ENCODE measurements at regions not wholly inside any gene's neighbourhood (a gene's known extent, or its start where the extent isn't known, plus 50 kb on each side); places are given as distances from the start of the nearest gene placed in this dataset.

GRCh38 chr1:90799326-90799725, 82.2 kb upstream of the BARHL2 start:
- no peak overlapping the region for H2AFZ ChIP-seq (ENCODE audit: low read length)
- no peaks in the 10 kb centered on the region for H3K79me2 ChIP-seq (ENCODE audit: low read length)
- H3K36me3 ChIP-seq (replicated peaks; ENCODE audit: insufficient read depth, low read length) = no peaks in the 10 kb centered on the region
- no peak for DNase-seq
- H3K27me3 ChIP-seq (replicated peaks; ENCODE audit: insufficient read depth, low read length) = no peaks in the 10 kb centered on the region
- H3K9ac ChIP-seq (ENCODE audit: low read length) = no peak overlapping the region
- no peak for TF ChIP-seq EZH2 (optimal IDR thresholded peaks at IDR 0.05; ENCODE audit: low read depth, low read length)
- TF ChIP-seq EZH2phosphoT487 (IDR thresholded peaks at IDR 0.05; ENCODE audit: low read length) = no peak
- TF ChIP-seq CTCF (IDR thresholded peaks at IDR 0.05; ENCODE audit: low read length) = no peak
- no peak overlapping the region for H3K27ac ChIP-seq (ENCODE audit: low read length)
- H3K4me1 ChIP-seq (ENCODE audit: low read length) = no peaks in the 10 kb centered on the region
- H3F3A ChIP-seq (ENCODE audit: insufficient read depth, low read length) = no peaks in the 10 kb centered on the region
- no peak overlapping the region for H3K4me3 ChIP-seq (ENCODE audit: low read length)
- no peaks in the 10 kb centered on the region for H3K9me2 ChIP-seq (replicated peaks; ENCODE audit: insufficient read depth, low read length)
- no peaks in the 10 kb centered on the region for H4K20me1 ChIP-seq (ENCODE audit: insufficient read depth, low read length)
- no peak overlapping the region for H3K4me2 ChIP-seq (ENCODE audit: low read depth, low read length)
- no peaks in the 10 kb centered on the region for H3K9me3 ChIP-seq (replicated peaks; ENCODE audit: insufficient read depth, low read length)

GRCh38 chr1:90798883-90799282, 81.8 kb upstream of the BARHL2 start:
- H3K27ac ChIP-seq (ENCODE audit: low read length) = no peak overlapping the region
- no peak for DNase-seq

GRCh38 chr1:90798344-90798743, 81.2 kb upstream of the BARHL2 start:
- no peaks in the 10 kb centered on the region for H3F3A ChIP-seq (ENCODE audit: insufficient read depth, low read length)
- no peaks in the 10 kb centered on the region for H3K9me2 ChIP-seq (replicated peaks; ENCODE audit: insufficient read depth, low read length)
- H3K79me2 ChIP-seq (ENCODE audit: low read length) = no peaks in the 10 kb centered on the region
- no peaks in the 10 kb centered on the region for H3K9me3 ChIP-seq (replicated peaks; ENCODE audit: insufficient read depth, low read length)
- TF ChIP-seq EZH2 (optimal IDR thresholded peaks at IDR 0.05; ENCODE audit: low read depth, low read length) (no peak), EZH2phosphoT487 (IDR thresholded peaks at IDR 0.05; ENCODE audit: low read length) (no peak), CTCF (IDR thresholded peaks at IDR 0.05; ENCODE audit: low read length) (no peak)
- H3K4me3 ChIP-seq (ENCODE audit: low read length) = no peak overlapping the region
- H3K4me2 ChIP-seq (ENCODE audit: low read depth, low read length) = no peak overlapping the region
- no peaks in the 10 kb centered on the region for H3K4me1 ChIP-seq (ENCODE audit: low read length)
- H2AFZ ChIP-seq (ENCODE audit: low read length) = no peak overlapping the region
- no peaks in the 10 kb centered on the region for H3K36me3 ChIP-seq (replicated peaks; ENCODE audit: insufficient read depth, low read length)
- DNase-seq = no peak
- no peak overlapping the region for H3K9ac ChIP-seq (ENCODE audit: low read length)
- no peak overlapping the region for H3K27ac ChIP-seq (ENCODE audit: low read length)
- no peaks in the 10 kb centered on the region for H4K20me1 ChIP-seq (ENCODE audit: insufficient read depth, low read length)
- no peaks in the 10 kb centered on the region for H3K27me3 ChIP-seq (replicated peaks; ENCODE audit: insufficient read depth, low read length)

More at GRCh38 chr1:90798883-90799282, 81.8 kb upstream of the BARHL2 start:
- no peaks in the 10 kb centered on the region for H3K27me3 ChIP-seq (replicated peaks; ENCODE audit: insufficient read depth, low read length)
- no peaks in the 10 kb centered on the region for H3K9me3 ChIP-seq (replicated peaks; ENCODE audit: insufficient read depth, low read length)
- no peak overlapping the region for H3K4me2 ChIP-seq (ENCODE audit: low read depth, low read length)
- H2AFZ ChIP-seq (ENCODE audit: low read length) = no peak overlapping the region
- no peaks in the 10 kb centered on the region for H3F3A ChIP-seq (ENCODE audit: insufficient read depth, low read length)
- no peaks in the 10 kb centered on the region for H3K4me1 ChIP-seq (ENCODE audit: low read length)
- H3K36me3 ChIP-seq (replicated peaks; ENCODE audit: insufficient read depth, low read length) = no peaks in the 10 kb centered on the region
- H4K20me1 ChIP-seq (ENCODE audit: insufficient read depth, low read length) = no peaks in the 10 kb centered on the region
- no peaks in the 10 kb centered on the region for H3K79me2 ChIP-seq (ENCODE audit: low read length)
- H3K9me2 ChIP-seq (replicated peaks; ENCODE audit: insufficient read depth, low read length) = no peaks in the 10 kb centered on the region
- H3K9ac ChIP-seq (ENCODE audit: low read length) = no peak overlapping the region
- no peak for TF ChIP-seq CTCF (IDR thresholded peaks at IDR 0.05; ENCODE audit: low read length)
- TF ChIP-seq EZH2 (optimal IDR thresholded peaks at IDR 0.05; ENCODE audit: low read depth, low read length) = no peak
- TF ChIP-seq EZH2phosphoT487 (IDR thresholded peaks at IDR 0.05; ENCODE audit: low read length) = no peak
- no peak overlapping the region for H3K4me3 ChIP-seq (ENCODE audit: low read length)
